NCI-H1092 treated with DMSO at 0.1 percent for 48 hours (cell line): ENCODE measurements at regions not wholly inside any gene's neighbourhood (a gene's known extent, or its start where the extent isn't known, plus 50 kb on each side); places are given as distances from the start of the nearest gene placed in this dataset.
A peak's percentile ranks its signal among the peaks of the same experiment; 100 is the strongest.

ENCODE experiments used
- DNase-seq: peaks from one replicate; lab custom pipeline; 2025; lab: John Stamatoyannopoulos, UW

DNA sequence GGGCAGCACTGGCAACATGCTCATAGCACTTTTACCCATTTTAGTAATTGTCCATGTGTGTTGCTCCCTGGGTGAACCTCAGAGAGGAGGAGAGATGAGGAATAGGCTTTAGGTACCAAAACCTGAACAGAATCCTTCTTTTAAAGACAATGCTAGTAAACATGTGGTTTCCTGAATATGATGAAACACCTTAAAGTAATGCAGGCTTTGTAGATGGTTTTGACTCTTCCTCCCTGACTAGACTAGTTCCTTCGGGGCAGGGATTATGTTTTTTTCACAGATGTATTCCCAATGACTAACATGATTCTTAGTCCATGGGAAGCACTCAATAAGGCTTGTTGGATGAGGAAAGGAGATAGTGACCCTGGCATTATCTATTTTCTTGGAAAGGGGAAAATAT lies 367.6 kb upstream of the JAG1 start:
- DNase-seq: no peak

- DNase-seq: no peak
Observed at GRCh38 chr20:11043001-11043400, 369.2 kb upstream of the JAG1 start.

DNA sequence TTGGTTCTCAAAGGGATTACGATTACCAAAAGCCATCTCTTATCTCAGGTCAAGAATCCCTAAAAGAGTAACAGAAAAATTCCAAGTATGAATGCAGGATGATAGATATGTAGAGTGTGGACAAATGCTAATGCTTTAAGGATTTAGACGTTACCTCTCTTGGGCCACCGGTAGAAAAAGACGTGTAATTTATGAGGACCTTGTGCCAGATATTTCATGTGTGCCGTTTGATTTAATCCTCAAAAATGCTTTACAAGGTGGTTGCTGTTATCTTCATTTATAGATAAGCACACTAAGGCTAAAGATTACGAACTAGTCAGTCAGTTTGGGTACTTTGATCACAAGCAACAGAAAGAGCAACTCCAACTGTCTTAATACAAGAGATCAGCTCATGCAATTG lies 370.8 kb upstream of the JAG1 start:
- DNase-seq: no peak

DNA sequence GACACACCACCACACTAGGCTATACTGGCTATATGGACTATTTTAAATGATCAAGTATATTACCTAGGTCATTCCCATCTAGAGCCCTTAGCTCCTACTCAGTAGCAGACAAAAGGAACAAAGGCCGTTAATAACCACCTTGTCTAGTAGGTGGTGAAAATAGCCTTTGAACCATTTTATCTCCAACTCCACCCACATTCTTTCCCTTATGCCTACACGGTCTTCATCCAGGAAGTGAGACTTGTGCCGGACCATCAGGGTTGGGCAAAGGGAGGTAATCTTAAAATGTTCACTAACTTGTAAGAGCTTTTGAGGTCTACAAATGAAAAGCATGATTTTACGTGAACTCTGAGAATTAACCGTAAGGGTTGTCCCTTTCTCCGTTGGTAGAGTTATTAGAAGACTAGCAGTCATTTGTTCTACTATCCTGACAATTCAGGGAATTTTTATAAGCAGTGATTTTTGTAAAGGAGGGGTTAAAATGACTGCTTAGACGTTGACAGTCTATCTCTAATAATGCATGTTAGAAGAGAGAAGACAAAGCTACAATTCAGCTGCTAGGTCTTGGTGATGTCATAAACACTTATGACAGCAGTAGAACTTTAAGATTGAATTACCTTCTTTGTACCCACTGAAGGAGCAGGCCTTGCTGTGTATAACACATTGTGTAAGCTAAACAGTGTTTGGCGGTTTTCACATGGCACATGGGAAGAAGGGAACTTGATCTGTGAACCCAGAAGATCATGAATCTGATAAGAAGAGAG lies 371.8 kb upstream of the JAG1 start:
- DNase-seq: no peak

DNA sequence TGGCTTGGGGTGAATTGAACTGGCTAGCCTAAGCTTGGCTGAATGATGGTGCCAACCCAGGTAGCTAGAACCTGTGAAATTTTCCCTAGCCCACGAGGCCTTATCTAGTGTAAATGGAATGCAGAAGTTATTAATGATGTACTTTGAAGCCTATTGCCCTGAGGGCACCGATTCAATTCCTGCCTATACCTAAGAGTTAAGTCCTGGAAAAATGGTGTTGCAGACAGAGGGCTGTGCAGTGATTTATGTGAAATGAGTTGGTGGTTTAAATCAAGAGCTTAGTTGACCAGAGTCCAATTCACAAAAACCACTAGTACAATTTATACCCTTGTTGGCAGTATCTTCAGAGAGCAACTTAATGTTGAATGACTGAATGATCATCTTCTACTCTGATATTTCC lies 373.8 kb upstream of the JAG1 start:
- DNase-seq: no peak

GRCh38 chr20:11048739-11049138 lies 374.9 kb upstream of the JAG1 start:
- DNase-seq: no peak

DNA sequence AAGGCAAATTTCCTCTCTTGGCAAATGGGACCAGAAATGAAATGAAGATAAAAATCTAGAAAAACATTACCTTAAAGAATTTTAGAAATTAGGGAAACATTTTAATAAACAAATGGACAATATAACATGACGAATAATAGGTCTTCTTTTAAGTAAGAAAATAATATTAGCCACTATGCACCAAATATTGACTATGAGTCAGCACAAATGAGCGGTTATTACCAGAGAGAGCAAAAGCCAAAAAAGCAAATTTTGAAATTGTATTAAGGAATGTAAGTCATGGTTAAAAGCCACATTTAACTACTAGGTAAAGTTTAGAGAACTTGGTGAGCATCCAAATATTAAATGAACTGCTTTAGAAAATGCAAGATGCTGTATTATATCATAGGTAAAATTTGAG lies 376.6 kb upstream of the JAG1 start:
- no peak for DNase-seq

- DNase-seq: no peak
Observed at GRCh38 chr20:11051136-11051535, 377.3 kb upstream of the JAG1 start.

DNA sequence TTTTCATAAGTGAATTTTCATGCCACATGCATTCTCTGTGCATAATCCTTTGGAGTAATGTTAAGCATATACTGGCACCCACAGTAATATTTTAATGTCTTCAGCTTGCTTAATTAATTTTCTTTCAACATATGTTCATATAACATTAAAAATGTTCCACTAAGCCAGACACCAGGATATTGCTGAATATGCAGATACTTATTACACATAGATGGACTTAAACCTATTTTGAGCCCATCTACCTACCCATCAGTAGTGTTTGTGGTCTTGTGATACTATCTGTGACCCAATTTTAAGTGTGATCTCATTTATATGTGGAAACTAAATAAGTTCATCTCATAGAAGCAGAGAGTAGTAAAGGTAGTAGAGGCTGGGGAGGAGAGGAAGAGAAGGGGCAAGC lies 379.5 kb upstream of the JAG1 start:
- no peak for DNase-seq

DNA sequence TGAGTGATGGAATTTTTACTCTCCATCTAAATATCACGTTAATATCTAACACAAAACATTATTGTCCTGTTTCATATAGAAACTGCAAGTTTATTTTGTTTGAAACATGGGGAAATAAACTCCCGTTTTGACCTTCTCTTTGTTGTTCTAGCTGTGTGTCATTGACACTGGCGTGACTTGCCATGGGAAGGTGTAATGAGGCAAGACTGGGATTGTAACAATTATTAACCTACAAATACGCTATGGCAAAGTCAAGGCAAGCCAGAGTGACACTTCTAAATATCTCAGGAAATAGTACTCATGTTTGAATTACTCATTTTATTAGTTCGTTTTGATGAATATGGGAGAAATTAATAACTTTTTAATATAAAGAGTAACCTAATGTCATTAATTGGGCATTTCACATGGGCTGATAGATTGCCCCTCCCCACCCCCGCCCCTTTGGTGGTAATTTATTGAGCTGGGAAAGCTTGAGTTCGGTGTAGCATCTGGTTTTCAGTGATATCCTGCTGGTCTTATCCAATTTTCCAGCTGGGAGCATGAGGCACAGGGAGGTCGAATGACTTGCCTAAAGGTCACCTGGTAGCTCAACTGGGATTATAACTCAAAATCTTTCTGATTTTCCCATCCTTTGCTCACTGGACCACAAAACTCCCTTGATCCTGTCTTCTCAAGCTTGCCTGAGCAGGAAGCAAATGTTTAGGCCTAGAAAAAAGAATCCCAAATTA lies 380.6 kb upstream of the JAG1 start:
- no peak for DNase-seq

DNA sequence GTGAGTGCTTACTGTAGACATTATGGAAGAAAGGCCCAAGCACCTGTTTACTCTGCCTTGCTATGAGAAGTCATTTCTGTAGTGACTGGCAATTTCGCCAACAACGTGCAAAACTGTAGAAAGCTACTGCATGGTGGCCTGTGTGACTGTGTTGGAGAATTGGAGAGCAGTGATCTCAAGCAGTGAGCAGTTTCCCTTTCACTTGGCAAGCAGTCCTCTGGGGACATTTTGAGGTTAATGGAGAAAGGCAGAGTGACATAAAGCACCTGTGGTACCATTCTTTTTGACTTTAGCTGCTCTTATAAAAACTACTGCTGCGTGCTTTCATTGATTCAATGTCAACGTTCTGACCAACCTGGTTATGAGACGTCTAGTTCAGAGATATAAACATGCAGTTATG lies 382.6 kb upstream of the JAG1 start:
- DNase-seq: no peak

DNA sequence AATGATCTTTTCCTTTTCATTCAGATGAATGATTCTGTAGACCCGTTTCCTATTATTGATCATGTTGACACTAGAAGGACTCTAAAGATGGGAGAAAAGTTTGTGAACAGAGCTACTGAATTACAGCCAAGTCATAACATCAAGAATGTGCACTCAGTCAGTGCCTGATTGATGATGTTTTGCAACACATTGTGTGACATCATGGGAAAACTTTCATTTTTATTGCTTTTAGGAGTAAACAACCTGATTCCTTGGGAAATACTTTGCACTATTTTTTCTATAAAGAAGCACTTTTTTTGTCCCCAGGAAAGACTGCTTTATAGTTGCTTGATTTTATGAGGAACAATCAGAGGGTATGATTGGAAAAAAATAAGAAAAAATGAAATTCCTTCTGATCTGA lies 383.8 kb upstream of the JAG1 start:
- no peak for DNase-seq

DNA sequence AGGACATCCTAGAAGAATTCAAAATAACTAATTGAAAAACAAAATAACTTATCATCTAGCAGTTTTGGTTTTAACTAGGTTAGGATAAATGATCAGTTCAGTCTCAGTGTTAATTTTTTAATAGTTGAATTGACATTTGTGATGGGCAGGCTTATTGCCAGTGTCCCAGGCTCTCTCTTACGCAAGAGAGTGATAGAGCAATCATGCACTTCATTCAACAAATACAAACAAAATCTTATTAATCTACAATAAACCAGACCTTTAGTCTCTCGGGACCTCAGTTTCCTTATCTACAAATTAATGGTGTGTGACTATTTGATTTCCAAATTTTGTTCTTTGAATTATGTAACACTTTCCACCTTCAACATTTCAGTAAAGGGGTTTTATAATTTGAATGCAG lies 385.9 kb upstream of the JAG1 start:
- no peak for DNase-seq

DNA sequence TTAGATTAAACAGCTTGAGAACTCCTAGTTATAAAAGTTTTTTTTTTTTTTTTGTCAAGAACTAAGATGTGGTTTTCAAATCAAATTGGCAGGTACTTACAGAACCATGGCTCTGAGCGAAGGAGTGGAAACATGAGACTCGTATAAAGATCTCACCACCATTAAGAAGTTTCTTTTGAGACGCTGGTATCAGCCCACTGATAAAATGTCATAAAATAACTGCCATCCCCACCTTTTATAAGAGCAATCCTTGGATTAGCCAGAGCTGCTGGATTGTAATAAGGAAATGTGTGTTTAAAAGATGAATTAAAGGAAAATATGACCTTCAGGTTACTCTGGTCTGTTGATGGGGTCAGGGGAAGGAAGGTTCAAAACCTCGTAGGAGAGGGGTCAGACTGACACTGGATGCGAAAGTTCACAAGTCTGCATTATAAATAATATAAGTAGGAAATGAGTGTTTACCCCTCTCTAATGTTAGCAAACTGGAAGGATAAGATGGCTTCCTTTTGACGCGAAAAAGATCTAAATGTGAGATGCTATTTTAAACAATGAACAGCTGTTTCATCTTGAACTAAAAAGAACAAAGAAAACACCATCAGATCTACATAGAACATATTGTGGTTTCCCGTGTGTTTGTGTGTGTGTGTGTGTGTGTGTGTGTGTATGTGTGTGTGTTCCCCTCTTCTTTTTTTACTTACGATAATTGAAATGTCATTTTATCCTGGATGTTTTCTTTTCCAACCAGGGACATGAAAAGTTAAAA lies 386.8 kb upstream of the JAG1 start:
- no peak for DNase-seq

DNA sequence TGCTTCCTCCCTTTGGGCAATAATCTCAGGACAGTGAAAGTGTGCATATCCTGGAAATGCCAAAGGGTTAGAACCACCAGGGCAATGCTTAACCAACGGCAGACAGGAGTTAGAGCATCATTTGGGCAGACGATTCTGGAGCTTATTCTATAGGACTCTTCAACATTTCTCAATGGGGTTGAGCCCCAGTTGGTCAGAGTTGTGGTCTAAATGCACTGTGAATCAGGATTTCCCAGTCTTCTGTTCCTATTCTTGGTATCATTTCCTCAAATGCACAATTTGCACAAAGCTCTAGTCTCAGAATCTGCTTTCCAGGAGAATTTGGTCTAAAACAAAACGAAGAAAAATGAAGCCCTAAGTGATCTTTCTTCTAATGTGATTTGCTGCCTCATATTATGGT lies 389.6 kb upstream of the JAG1 start:
- no peak for DNase-seq

- no peak for DNase-seq
Observed at GRCh38 chr20:11064946-11065345, 391.1 kb upstream of the JAG1 start.

- no peak for DNase-seq
Observed at GRCh38 chr20:11067359-11067758, 393.6 kb upstream of the JAG1 start.

- no peak for DNase-seq
Observed at GRCh38 chr20:11072982-11073381, 399.2 kb upstream of the JAG1 start.

GRCh38 chr20:11076434-11077105 lies 402.8 kb upstream of the JAG1 start:
- DNase-seq: peak; percentile 61

DNA sequence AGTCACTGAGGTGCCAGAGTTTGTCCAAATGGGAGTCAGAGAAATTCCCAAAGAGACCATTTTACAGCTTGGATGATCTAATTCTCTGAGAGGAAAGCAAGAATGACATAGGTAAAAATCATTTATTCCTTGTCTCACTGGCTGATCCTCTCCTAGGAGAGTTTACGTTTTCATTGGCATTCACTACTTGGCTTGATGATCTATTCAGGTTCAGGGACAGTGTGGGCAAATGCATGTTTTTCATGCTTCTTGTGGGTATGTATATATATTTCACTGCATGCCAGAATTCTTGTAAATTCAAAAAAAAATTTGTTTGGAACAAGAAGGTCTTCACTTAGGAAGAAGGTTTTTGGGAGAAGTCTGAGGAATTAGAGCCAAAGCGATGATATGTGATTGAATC lies 403.4 kb upstream of the JAG1 start:
- DNase-seq: no peak

DNA sequence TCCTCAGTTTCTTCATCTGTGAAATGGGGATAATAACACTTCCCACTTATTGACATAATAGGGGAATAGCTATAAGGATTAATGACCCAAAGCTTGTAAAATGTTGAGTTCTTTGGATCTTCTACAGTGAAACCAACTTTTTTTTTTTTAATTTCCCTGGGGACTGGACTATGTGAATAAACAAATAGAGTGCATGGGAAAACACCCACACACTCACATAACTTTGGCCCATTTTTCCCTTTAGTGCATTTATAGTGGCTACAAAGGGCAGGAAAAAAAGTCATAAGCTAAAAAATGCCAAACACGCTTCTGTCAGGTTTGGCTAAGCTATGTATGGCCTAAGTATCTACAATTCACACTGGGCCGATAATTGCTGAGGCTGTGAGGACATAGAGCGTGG lies 406.2 kb upstream of the JAG1 start:
- DNase-seq: no peak

- no peak for DNase-seq
Observed at GRCh38 chr20:11080781-11081377, 407.1 kb upstream of the JAG1 start.
